Astrocyte (in vitro differentiated cells and primary cell): ENCODE measurements at regions not wholly inside any gene's neighbourhood (a gene's known extent, or its start where the extent isn't known, plus 50 kb on each side); places are given as distances from the start of the nearest gene placed in this dataset.
A peak's percentile ranks its signal among the peaks of the same experiment; 100 is the strongest.

Source experiments
- DNase-seq: peaks from one replicate; pipeline ENCODE4 v3.0.0-alpha.2; 2010; ENCODE audit warnings: low read depth
- FAIRE-seq: peaks from 2 replicates; lab custom pipeline; 2011; peaks lifted over from hg19 to GRCh38; lab: Jason Lieb, UNC
- H2AFZ ChIP-seq: 2 replicates; pipeline ENCODE4 v1.6.0; 2012; ENCODE audit warnings: low read depth, low read length, inconsistent platforms
- H3K27ac ChIP-seq: 2 replicates; pipeline ENCODE4 v1.5.1; 2011; ENCODE audit warnings: low read depth, low read length, inconsistent platforms
- H3K27me3 ChIP-seq: 2 replicates; pipeline ENCODE4 v1.6.0; 2011; ENCODE audit warnings: low read length, inconsistent platforms; ENCODE audit not compliant: insufficient read depth
- H3K36me3 ChIP-seq: 2 replicates; pipeline ENCODE4 v1.5.1; 2011; ENCODE audit warnings: low read length, inconsistent platforms; ENCODE audit not compliant: insufficient read depth
- H3K4me1 ChIP-seq: 2 replicates; pipeline ENCODE4 v1.5.1; 2011; ENCODE audit warnings: low read length, inconsistent platforms; ENCODE audit not compliant: insufficient read depth
- H3K4me2 ChIP-seq: 2 replicates; pipeline ENCODE4 v1.6.0; 2012; ENCODE audit warnings: low read length, inconsistent platforms
- H3K4me3 ChIP-seq: 2 replicates; pipeline ENCODE4 v1.5.1; 2011; ENCODE audit warnings: low read depth, mild to moderate bottlenecking, low read length, inconsistent platforms; ENCODE audit not compliant: insufficient read depth
- H3K79me2 ChIP-seq: 2 replicates; pipeline ENCODE4 v1.6.0; 2012; ENCODE audit warnings: mild to moderate bottlenecking, low read length, inconsistent platforms; ENCODE audit not compliant: insufficient read depth
- H3K9ac ChIP-seq: 2 replicates; pipeline ENCODE4 v1.6.0; 2012; ENCODE audit warnings: mild to moderate bottlenecking, low read length, inconsistent platforms
- H3K9me3 ChIP-seq: 2 replicates; pipeline ENCODE4 v1.5.1; 2012; ENCODE audit warnings: low read depth, mild to moderate bottlenecking, low read length, inconsistent platforms; ENCODE audit not compliant: insufficient read depth
- H4K20me1 ChIP-seq: 2 replicates; pipeline ENCODE4 v1.6.0; 2012; ENCODE audit warnings: low read length, inconsistent platforms; ENCODE audit not compliant: insufficient read depth
- H3K27ac Mint-ChIP-seq: one replicate; pipeline ENCODE4 v1.8.0; 2021; ENCODE audit warnings: mild to moderate bottlenecking, mixed read lengths; ENCODE audit not compliant: unreplicated experiment
- H3K27me3 Mint-ChIP-seq: one replicate; pipeline ENCODE4 v1.8.0; 2021; ENCODE audit warnings: low read depth, mixed read lengths; ENCODE audit not compliant: unreplicated experiment
- H3K36me3 Mint-ChIP-seq: one replicate; pipeline ENCODE4 v1.8.0; 2021; ENCODE audit warnings: low read depth, mixed read lengths; ENCODE audit not compliant: unreplicated experiment
- H3K4me1 Mint-ChIP-seq: one replicate; pipeline ENCODE4 v1.8.0; 2021; ENCODE audit warnings: low read depth, mixed read lengths; ENCODE audit not compliant: unreplicated experiment
- H3K4me3 Mint-ChIP-seq: one replicate; pipeline ENCODE4 v1.8.0; 2021; ENCODE audit warnings: mild to moderate bottlenecking, moderate library complexity, mixed read lengths; ENCODE audit not compliant: unreplicated experiment
- H3K9me3 Mint-ChIP-seq: one replicate; pipeline ENCODE4 v1.8.0; 2021; ENCODE audit warnings: mild to moderate bottlenecking, mixed read lengths; ENCODE audit not compliant: unreplicated experiment
- CTCF ChIP-seq: IDR thresholded peaks from 2 replicates; pipeline ENCODE4 v1.5.1; 2011; ENCODE audit warnings: low read depth, mild to moderate bottlenecking, inconsistent platforms, low read length, moderate library complexity; ENCODE audit not compliant: insufficient read depth
- EZH2 ChIP-seq: IDR thresholded peaks from 2 replicates; pipeline ENCODE4 v1.6.1; 2012; ENCODE audit warnings: mild to moderate bottlenecking, low read length, inconsistent platforms; ENCODE audit not compliant: insufficient read depth

GRCh38 chr3:181610083-181610972 lies 101.4 kb upstream of the SOX2 start:
- Histone ChIP-seq H3K4me2 (no peak overlapping the region), H2AFZ (no peak overlapping the region), H3K4me3 (no peak overlapping the region), H3K4me1 (no peaks in the 10 kb centered on the region), H3K9me3 (no peaks in the 10 kb centered on the region), H3K27me3 (no peaks in the 10 kb centered on the region), H3K79me2 (no peaks in the 10 kb centered on the region), H4K20me1 (no peaks in the 10 kb centered on the region), H3K27ac (no peak overlapping the region), H3K9ac (no peak overlapping the region), H3K36me3 (no peaks in the 10 kb centered on the region)
- H3K27me3 Mint-ChIP-seq, result peaks cover 2% of the 10 kb centered on the region
- H3K36me3 Mint-ChIP-seq, result no peaks in the 10 kb centered on the region
- peaks cover 8% of the 10 kb centered on the region for H3K4me1 Mint-ChIP-seq
- H3K9me3 Mint-ChIP-seq, result no peaks in the 10 kb centered on the region
- no peak overlapping the region for H3K4me3 Mint-ChIP-seq
- H3K27ac Mint-ChIP-seq, result no peak overlapping the region
- no peak for FAIRE-seq
- DNase-seq, result peak; percentile 25
- TF ChIP-seq CTCF, result no peak

GRCh38 chr3:181609030-181609767 lies 102.5 kb upstream of the SOX2 start:
- Histone ChIP-seq H3K9me3 (no peaks in the 10 kb centered on the region), H3K36me3 (no peaks in the 10 kb centered on the region), H3K9ac (no peak overlapping the region), H3K4me1 (no peaks in the 10 kb centered on the region), H3K79me2 (no peaks in the 10 kb centered on the region), H3K27ac (no peak overlapping the region), H2AFZ (no peak overlapping the region), H3K4me3 (no peak overlapping the region), H3K4me2 (no peak overlapping the region), H4K20me1 (no peaks in the 10 kb centered on the region), H3K27me3 (no peaks in the 10 kb centered on the region)
- FAIRE-seq (no peak), DNase-seq (no peak)
- no peaks in the 10 kb centered on the region for H3K36me3 Mint-ChIP-seq
- H3K4me1 Mint-ChIP-seq, result peaks cover 4% of the 10 kb centered on the region
- H3K4me3 Mint-ChIP-seq, result no peak overlapping the region
- no peak overlapping the region for H3K27ac Mint-ChIP-seq
- peaks cover 2% of the 10 kb centered on the region for H3K27me3 Mint-ChIP-seq
- TF ChIP-seq EZH2 (no peak), CTCF (no peak)
- H3K9me3 Mint-ChIP-seq, result no peaks in the 10 kb centered on the region

GRCh38 chr3:181604267-181604666 lies 107.5 kb upstream of the SOX2 start:
- FAIRE-seq, result no peak

More at GRCh38 chr3:181604267-181604666, 107.5 kb upstream of the SOX2 start:
- Mint-ChIP-seq H3K27ac (no peak overlapping the region), H3K27me3 (peaks cover 2% of the 10 kb centered on the region), H3K9me3 (no peaks in the 10 kb centered on the region), H3K4me3 (no peak overlapping the region), H3K36me3 (no peaks in the 10 kb centered on the region), H3K4me1 (no peaks in the 10 kb centered on the region)
- Histone ChIP-seq H3K9me3 (no peaks in the 10 kb centered on the region), H2AFZ (no peak overlapping the region), H3K4me3 (no peak overlapping the region), H3K27me3 (no peaks in the 10 kb centered on the region), H3K36me3 (no peaks in the 10 kb centered on the region), H3K27ac (no peak overlapping the region), H3K4me1 (no peaks in the 10 kb centered on the region), H3K9ac (no peak overlapping the region), H3K4me2 (no peak overlapping the region), H4K20me1 (no peaks in the 10 kb centered on the region), H3K79me2 (no peaks in the 10 kb centered on the region)
- TF ChIP-seq EZH2, result no peak
- no peak for TF ChIP-seq CTCF
- DNase-seq, result no peak
